GM12891 (cell line): ENCODE measurements at regions not wholly inside any gene's neighbourhood (a gene's known extent, or its start where the extent isn't known, plus 50 kb on each side); places are given as distances from the start of the nearest gene placed in this dataset.

Source experiments
- DNase-seq: peaks from one replicate; pipeline ENCODE4 v3.0.0; 2011; ENCODE audit warnings: low spot score; ENCODE audit not compliant: insufficient read length
- FAIRE-seq: peaks from 2 replicates; lab custom pipeline; 2011; peaks lifted over from hg19 to GRCh38; lab: Jason Lieb, UNC
- PAX5 ChIP-seq: IDR thresholded peaks from 2 replicates; pipeline ENCODE4 v1.6.1; 2011; ENCODE audit warnings: low read length, moderate library complexity, mild to moderate bottlenecking; ENCODE audit not compliant: insufficient read depth, severe bottlenecking
- POLR2A ChIP-seq: IDR thresholded peaks from 2 replicates; pipeline ENCODE4 v1.6.1; 2011; ENCODE audit warnings: low read depth, low read length, control low read depth
- POLR2AphosphoS5 ChIP-seq: IDR thresholded peaks from 2 replicates; pipeline ENCODE4 v1.6.1; 2011; ENCODE audit warnings: low read depth, low read length, control low read depth
- POU2F2 ChIP-seq: IDR thresholded peaks from 2 replicates; pipeline ENCODE4 v1.6.1; 2011; ENCODE audit warnings: low read depth, mild to moderate bottlenecking, control low read depth, low read length, moderate library complexity
- SPI1 ChIP-seq: IDR thresholded peaks from 2 replicates; pipeline ENCODE4 v1.6.1; 2011; ENCODE audit warnings: low read depth, low read length, control low read depth
- TAF1 ChIP-seq: IDR thresholded peaks from 2 replicates; pipeline ENCODE4 v1.6.1; 2011; ENCODE audit warnings: low read depth, low read length, control low read depth

DNA sequence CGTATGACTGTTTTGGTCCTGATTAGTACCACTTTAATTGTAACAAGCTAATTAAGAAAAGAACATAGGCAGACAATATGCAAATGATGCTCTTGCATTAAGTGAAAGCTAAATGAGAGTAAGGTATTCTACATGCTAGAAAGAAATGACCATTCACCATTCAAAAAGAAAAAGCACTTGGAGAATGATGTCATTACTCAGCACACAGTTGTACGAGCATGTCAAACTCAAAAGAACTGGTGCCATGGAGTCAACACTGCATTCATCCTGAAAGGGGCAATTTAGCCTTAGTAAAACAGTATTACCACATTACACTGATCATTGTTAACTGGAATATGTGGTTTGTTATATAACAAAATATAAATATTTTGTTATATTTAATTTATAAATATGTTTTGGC, 136.2 kb upstream of the CTTNBP2 start:
- TF ChIP-seq POLR2A: no peak
- TF ChIP-seq SPI1: no peak
- TF ChIP-seq PAX5: no peak
- TF ChIP-seq TAF1: no peak
- TF ChIP-seq POLR2AphosphoS5: no peak
- no peak for TF ChIP-seq POU2F2
- DNase-seq: no peak
- FAIRE-seq: no peak

DNA sequence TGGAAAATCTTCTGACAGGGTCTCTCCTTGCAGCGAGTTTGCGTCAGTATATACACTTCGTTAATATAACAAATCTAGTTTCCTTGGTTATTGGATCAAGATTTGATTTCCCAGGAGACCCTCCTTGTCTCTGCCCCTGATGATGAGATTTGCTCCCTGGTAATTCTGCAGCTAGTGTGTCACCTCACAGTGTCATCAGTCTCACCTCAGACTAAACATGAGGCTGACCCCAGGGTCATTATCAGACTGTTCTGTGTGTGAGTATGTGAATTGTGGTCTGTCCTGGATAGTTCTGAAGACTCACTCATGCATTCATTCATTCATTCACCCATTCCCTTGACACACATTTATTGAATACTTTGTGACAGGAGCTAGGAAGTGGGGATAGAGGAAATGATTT, 138.4 kb upstream of the CTTNBP2 start:
- TF ChIP-seq TAF1 (no peak), PAX5 (no peak), POLR2AphosphoS5 (no peak), POLR2A (no peak), POU2F2 (no peak), SPI1 (no peak)
- FAIRE-seq (no peak), DNase-seq (no peak)

DNA sequence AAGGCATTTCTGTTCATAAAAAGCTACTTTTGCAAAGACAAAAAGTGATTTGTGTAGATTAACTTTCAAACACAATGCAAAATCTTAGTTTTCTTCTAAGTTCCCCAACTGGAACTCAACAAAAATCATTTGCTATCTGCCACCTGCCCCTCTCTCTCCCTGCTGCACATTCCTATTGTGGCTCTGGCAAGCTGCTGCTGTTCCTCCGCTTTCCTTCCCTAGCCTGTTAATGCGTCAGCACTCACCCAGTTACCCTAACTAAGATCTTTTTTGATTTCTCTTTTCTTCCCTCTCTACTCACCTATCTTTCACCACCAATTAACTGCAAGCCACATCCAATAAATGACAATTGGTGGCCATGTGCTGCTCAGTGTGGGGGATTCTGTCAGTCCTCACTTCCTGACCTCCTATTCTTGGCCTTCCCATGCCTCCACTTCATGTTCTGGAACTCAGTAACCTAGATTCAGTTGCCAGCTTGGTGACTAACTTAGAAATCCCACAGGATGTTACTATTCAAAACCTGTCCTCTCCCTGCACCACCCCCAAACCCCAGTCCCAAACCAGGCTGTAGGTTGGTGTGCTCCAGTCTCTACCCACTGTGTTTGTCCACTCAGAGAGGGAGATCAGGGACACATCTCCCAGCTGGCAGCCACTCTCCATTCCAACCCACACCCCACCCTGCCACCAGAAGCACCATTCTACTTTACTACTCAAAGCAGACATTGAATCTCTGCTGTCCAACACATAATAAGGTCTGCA, 140.2 kb upstream of the CTTNBP2 start:
- FAIRE-seq (no peak), DNase-seq (no peak)
- TF ChIP-seq POLR2A (no peak), SPI1 (no peak), PAX5 (no peak), TAF1 (no peak), POLR2AphosphoS5 (no peak), POU2F2 (no peak)

DNA sequence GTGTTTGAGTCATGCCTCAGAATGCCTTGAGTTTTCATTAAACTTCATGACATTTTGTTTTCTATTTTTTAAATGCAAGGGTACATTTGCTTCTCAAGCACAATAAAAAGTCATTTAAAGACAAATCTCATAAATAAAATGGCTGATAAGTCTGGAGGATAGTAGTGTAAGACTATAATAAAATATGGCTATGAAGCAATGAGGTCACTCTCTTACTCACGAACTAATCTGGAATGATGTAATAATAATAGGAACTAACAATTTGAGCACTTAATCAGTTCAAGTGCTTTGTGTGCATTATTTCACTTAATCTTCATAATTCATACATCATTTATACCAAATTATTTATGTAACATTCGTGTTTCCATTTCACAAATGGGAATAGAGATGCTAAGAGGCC, 149.3 kb upstream of the CTTNBP2 start:
- FAIRE-seq: no peak
- no peak for DNase-seq
- no peak for TF ChIP-seq POLR2A
- no peak for TF ChIP-seq PAX5
- TF ChIP-seq SPI1: no peak
- TF ChIP-seq POU2F2: no peak
- TF ChIP-seq TAF1: no peak
- no peak for TF ChIP-seq POLR2AphosphoS5

DNA sequence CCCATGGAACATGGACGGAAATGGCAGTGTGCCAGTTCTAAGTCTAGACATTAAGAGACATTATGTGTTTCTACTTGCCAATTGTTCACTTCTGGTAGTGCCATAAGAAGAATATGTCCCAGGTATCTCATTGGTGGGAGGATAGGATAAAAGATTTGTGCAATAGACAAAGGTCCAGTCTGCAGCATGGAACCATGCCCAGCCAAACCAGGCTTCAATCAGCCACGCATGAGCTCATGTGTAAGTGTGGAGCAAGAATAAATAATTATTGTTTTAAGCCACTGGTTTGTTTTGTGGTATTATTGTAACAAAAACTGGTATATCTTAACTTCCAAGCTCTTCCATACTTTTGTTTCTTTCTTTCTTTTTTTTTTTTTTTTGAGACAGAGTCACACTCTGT, 153.6 kb upstream of the CTTNBP2 start:
- DNase-seq (no peak), FAIRE-seq (no peak)
- TF ChIP-seq POLR2A (no peak), SPI1 (no peak), TAF1 (no peak), POLR2AphosphoS5 (no peak), PAX5 (no peak), POU2F2 (no peak)

DNA sequence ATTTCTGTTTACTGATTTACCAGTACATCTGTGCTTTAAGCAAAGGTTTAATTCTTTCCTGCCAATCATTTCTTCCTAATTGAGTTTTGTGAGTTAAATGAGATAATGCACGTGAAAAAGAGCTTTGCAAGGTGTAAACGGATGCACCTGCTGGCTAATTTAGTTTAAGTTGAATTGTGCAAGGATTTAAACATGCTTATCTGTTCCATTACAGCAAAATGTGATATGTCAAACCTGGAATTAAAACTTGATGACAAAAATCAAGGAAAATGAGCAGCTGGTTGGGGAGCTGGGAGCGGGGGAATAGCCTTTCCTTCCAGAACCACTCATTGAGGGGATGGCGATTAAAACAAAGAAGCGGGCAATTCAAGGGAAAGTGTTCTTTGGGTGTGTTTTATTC, 155.0 kb upstream of the CTTNBP2 start:
- FAIRE-seq (no peak), DNase-seq (no peak)
- TF ChIP-seq PAX5: no peak
- TF ChIP-seq POLR2AphosphoS5: no peak
- TF ChIP-seq SPI1: no peak
- TF ChIP-seq TAF1: no peak
- no peak for TF ChIP-seq POU2F2
- no peak for TF ChIP-seq POLR2A

DNA sequence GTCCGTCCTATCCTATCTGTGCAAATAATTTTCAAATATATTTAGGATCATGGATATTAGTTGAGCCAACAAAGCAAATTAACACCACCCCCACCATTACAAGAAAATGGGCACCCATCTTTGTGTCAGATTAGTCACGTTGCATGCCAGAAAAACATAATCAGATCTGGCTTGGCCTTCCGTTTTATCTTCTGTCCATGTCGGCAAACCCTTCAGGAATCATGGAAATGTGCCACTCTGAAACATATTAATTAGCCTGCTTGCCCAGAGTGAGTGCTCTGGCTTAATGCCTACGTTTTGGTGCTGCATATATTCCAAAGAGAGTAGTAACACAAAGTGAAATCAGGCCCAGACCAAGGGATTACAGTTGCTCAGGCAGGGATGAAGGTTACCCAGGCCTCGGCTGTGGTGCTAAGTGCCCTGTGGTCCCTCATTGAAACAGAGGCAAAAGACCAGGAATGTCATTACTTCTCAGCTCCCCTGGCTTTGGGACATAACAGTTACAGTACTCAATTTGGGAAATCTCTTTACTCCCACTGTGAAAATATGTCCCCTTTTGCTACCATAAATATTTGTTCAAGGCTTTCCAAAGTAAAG, 154.0 kb upstream of the LSM8 start:
- no peak for FAIRE-seq
- DNase-seq: no peak

DNA sequence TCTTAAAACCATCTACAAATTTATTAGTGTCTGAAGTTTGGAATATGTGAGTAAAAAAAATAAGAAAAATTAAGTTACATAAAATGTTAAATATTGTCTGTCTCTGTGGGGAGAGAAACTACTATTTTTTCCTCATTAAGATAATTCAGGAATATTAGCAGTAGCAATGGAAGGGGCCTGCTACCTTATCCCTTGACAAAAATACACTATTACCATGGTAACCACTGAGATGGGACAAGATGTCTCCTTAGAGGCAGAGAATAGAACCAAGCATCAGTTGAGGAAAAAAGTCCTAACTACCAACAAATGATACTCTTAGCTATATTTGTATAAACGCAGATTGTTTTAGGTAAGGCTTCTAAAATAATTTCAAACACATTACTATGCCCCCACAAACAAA, 150.7 kb upstream of the LSM8 start:
- TF ChIP-seq PAX5 (no peak), POU2F2 (no peak), POLR2A (no peak), SPI1 (no peak), TAF1 (no peak), POLR2AphosphoS5 (no peak)
- DNase-seq (no peak), FAIRE-seq (no peak)

More for the DNA sequence above, 154.0 kb upstream of the LSM8 start:
- TF ChIP-seq POLR2A (no peak), PAX5 (no peak), TAF1 (no peak), SPI1 (no peak), POLR2AphosphoS5 (no peak), POU2F2 (no peak)

DNA sequence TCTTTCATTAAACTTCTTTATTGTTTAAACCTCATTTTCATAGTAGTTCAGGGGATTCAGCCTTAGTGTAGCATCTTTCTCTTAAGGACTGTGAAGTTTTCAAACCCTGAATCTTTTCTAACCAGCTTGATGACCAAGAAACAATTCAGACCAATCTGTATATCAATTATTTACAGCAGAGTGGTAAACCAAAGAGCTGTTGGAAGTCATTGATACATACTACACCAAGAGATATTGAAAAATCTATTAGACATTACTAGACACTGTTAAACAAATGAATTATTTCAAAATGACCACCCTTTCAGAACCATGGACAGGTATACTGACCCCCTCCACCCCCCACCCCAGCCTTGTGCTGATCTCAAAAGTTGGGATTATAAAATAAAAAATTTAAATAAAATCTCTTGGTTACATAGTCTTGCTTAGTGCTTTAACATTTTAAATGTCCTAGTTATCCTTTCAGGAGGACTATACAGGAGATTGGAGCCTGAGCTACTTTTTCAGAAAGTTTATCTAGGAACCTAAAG, 143.9 kb upstream of the LSM8 start:
- TF ChIP-seq POLR2AphosphoS5: no peak
- no peak for TF ChIP-seq TAF1
- TF ChIP-seq PAX5: no peak
- no peak for TF ChIP-seq POU2F2
- no peak for TF ChIP-seq SPI1
- no peak for TF ChIP-seq POLR2A
- FAIRE-seq (no peak), DNase-seq (no peak)
